SK-N-SH (cell line): ENCODE measurements at regions not wholly inside any gene's neighbourhood (a gene's known extent, or its start where the extent isn't known, plus 50 kb on each side); places are given as distances from the start of the nearest gene placed in this dataset.

Source experiments
- CTCF ChIA-PET: fragments of 300-600, 350-600 bp; formaldehyde crosslinking; extraction: SDS; loops from one replicate; lab custom pipeline; 2021; lab: Yijun Ruan, JAX
- POLR2A ChIA-PET: fragments of 350-600 bp; sonication (Branson Sonifier 250); formaldehyde crosslinking; extraction: SDS; loops from one replicate; lab custom pipeline; 2020; ENCODE audit warnings: antibody characterized with exemption, inconsistent platforms; lab: Yijun Ruan, JAX
- DNase-seq: peaks from one replicate; pipeline ENCODE4 v3.0.0; 2012
- H2AFZ ChIP-seq: fragments of 200-600 bp; sonication (generic); 2 replicates; pipeline ENCODE4 v1.8.1; 2016; ENCODE audit warnings: antibody characterized with exemption, mild to moderate bottlenecking, low read depth
- H3F3A ChIP-seq: fragments of 200-600 bp; sonication (generic); replicated peaks from 2 replicates; pipeline ENCODE3; 2016; ENCODE audit warnings: antibody characterized with exemption, mild to moderate bottlenecking; ENCODE audit not compliant: insufficient read depth
- H3K27ac ChIP-seq, 2 experiments: fragments of 200-500 bp in 1 of 2; fragments of 200-600 bp in 1 of 2; sonication (Bioruptor generic) in 1 of 2; sonication (generic), shearing (Covaris generic) in 1 of 2; 2 replicates each; pipeline versions ENCODE4 v1.5.1 to v1.6.1; 2014 to 2016; ENCODE audit warnings: low read depth in 2 of 2, inconsistent platforms in 1 of 2, low read length in 1 of 2, mild to moderate bottlenecking in 1 of 2, mixed read lengths in 1 of 2
- H3K27me3 ChIP-seq: fragments of 200-600 bp; sonication (generic), shearing (Covaris generic); 2 replicates; pipeline ENCODE4 v1.6.1; 2016; ENCODE audit warnings: mixed run types; ENCODE audit not compliant: insufficient read depth
- H3K36me3 ChIP-seq, 2 experiments: fragments of 200-500 bp in 1 of 2; fragments of 200-600 bp in 1 of 2; sonication (Bioruptor generic) in 1 of 2; sonication (generic) in 1 of 2; replicated peaks in 1 of 2; 2 replicates each; pipeline versions ENCODE3 to v1.5.1; 2014 to 2016; ENCODE audit warnings: low read length in 1 of 2, mild to moderate bottlenecking in 1 of 2; ENCODE audit not compliant: insufficient read depth in 2 of 2, control insufficient read depth in 1 of 2
- H3K4me1 ChIP-seq, 2 experiments: fragments of 200-500 bp in 1 of 2; fragments of 200-600 bp in 1 of 2; sonication (Bioruptor generic) in 1 of 2; sonication (generic), shearing (Covaris generic) in 1 of 2; 2 replicates each; pipeline versions ENCODE4 v1.5.1 to v1.6.1; 2014 to 2016; ENCODE audit warnings: low read depth in 1 of 2, low read length in 1 of 2, mixed run types in 1 of 2; ENCODE audit not compliant: insufficient read depth in 2 of 2, control insufficient read depth in 1 of 2
- H3K4me2 ChIP-seq: fragments of 200-600 bp; sonication (generic), shearing (Covaris generic); 2 replicates; pipeline ENCODE4 v1.6.1; 2017; ENCODE audit warnings: mixed run types
- H3K4me3 ChIP-seq, 2 experiments: fragments of 200-500 bp in 1 of 2; fragments of 200-600 bp in 1 of 2; sonication (Bioruptor generic) in 1 of 2; sonication (generic), shearing (Covaris generic) in 1 of 2; 2 replicates each; pipeline versions ENCODE4 v1.5.1 to v1.8.1; 2014 to 2016; ENCODE audit warnings: low read depth in 2 of 2, inconsistent platforms in 1 of 2, low read length in 1 of 2, mild to moderate bottlenecking in 1 of 2, mixed read lengths in 1 of 2, moderate library complexity in 1 of 2
- H3K79me2 ChIP-seq: fragments of 200-600 bp; sonication (generic); 2 replicates; pipeline ENCODE4 v1.8.1; 2017; ENCODE audit warnings: mild to moderate bottlenecking; ENCODE audit not compliant: insufficient read depth
- H3K9ac ChIP-seq: fragments of 200-600 bp; sonication (generic); 2 replicates; pipeline ENCODE4 v1.6.1; 2017; ENCODE audit warnings: mixed run types
- H3K9me2 ChIP-seq: fragments of 200-600 bp; sonication (generic); 2 replicates; pipeline ENCODE4 v1.6.1; 2017; ENCODE audit warnings: mixed run types
- H3K9me3 ChIP-seq: fragments of 200-600 bp; sonication (generic); 2 replicates; pipeline ENCODE4 v1.6.1; 2017; ENCODE audit warnings: mixed run types, mild to moderate bottlenecking, moderate library complexity
- H4K20me1 ChIP-seq: fragments of 200-600 bp; sonication (generic); 2 replicates; pipeline ENCODE4 v1.6.1; 2017; ENCODE audit warnings: mild to moderate bottlenecking, mixed run types; ENCODE audit not compliant: insufficient read depth
- ELF1 ChIP-seq: IDR thresholded peaks from 2 replicates; pipeline ENCODE4 v1.4.0; 2012
- FOXM1 ChIP-seq: IDR thresholded peaks from 2 replicates; pipeline ENCODE4 v1.4.0; 2012; ENCODE audit warnings: low read depth, mild to moderate bottlenecking
- GATA2 ChIP-seq: sonication (generic); formaldehyde crosslinking; IDR thresholded peaks from 2 replicates; pipeline ENCODE4 v1.5.0; 2020; ENCODE audit warnings: mild to moderate bottlenecking, missing genetic modification reagents
- IRF3 ChIP-seq: fragments of 150-350 bp; IDR thresholded peaks from 2 replicates; pipeline ENCODE4 v1.6.1; 2016; ENCODE audit warnings: mild to moderate bottlenecking, low read depth, low read length
- JUND ChIP-seq: IDR thresholded peaks from 2 replicates; pipeline ENCODE4 v1.4.0; 2012
- MEF2A ChIP-seq: IDR thresholded peaks from 2 replicates; pipeline ENCODE4 v1.4.0; 2012; ENCODE audit warnings: low read depth, borderline replicate concordance
- POLR2AphosphoS5 ChIP-seq: IDR thresholded peaks from 2 replicates; pipeline ENCODE4 v1.6.1; 2012; ENCODE audit warnings: low read depth, low read length
- RAD21 ChIP-seq: IDR thresholded peaks from 2 replicates; pipeline ENCODE4 v1.6.1; 2012; ENCODE audit warnings: mild to moderate bottlenecking, low read length
- RFX5 ChIP-seq: IDR thresholded peaks from 2 replicates; pipeline ENCODE4 v1.6.1; 2012; ENCODE audit warnings: mild to moderate bottlenecking, improper control_type of control experiment, low read length
- SMC3 ChIP-seq: IDR thresholded peaks from 2 replicates; pipeline ENCODE4 v1.6.1; 2012; ENCODE audit warnings: low read depth, low read length, improper control_type of control experiment
- TAF1 ChIP-seq: IDR thresholded peaks from 2 replicates; pipeline ENCODE4 v1.6.1; 2012; ENCODE audit warnings: low read depth, mild to moderate bottlenecking, low read length, moderate library complexity, borderline replicate concordance
- YY1 ChIP-seq: IDR thresholded peaks from 2 replicates; pipeline ENCODE4 v1.4.0; 2012; ENCODE audit warnings: low read depth, mild to moderate bottlenecking
- WGBS: methylation state at CpG from one replicate; pipeline ENCODE4 v1.1.6; 2017; ENCODE audit warnings: low lambda C conversion rate; 5-methylcytosine and 5-hydroxymethylcytosine counted together
- TF ChIP-seq, protein P1 (sequence below): fragments of 150-350 bp; IDR thresholded peaks from 2 replicates; pipeline ENCODE4 v1.6.1; 2017; ENCODE audit warnings: antibody characterized with exemption, low read length, low read depth, borderline replicate concordance
- TF ChIP-seq, protein P2 (sequence below): IDR thresholded peaks from 2 replicates; pipeline ENCODE4 v1.4.0; 2012; ENCODE audit warnings: low read depth, borderline replicate concordance
- TF ChIP-seq, protein P3 (sequence below): IDR thresholded peaks from 2 replicates; pipeline ENCODE4; 2012
- TF ChIP-seq, protein P4 (sequence below): IDR thresholded peaks from 2 replicates; pipeline ENCODE4 v1.4.0; 2012; ENCODE audit warnings: low read depth

DNA sequence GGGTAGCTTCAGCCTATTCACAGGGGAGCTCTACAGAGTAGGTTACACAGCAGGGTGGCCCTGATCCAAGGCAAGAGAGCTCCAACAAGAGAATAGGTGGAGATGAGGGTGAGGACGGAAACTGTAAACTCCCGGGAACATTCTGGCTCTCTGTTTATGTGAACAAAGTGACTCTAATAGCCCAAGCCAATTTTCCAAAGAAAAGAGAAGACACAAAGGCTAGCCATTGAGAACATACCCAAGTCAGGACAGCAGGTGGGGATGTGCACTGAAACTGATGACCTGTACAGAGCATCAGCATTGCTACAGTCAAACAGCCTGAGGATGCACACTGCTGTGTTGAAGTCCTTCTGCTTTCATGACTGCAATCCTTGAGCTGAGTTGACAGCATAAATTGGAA lies 136.0 kb upstream of the TOP1 start:
- H3K9me3 ChIP-seq: no peaks in the 10 kb centered on the region
- no peak for DNase-seq
- peaks cover 0 to 17% of the 10 kb centered on the region in 2 experiments; a peak in 2 of 4 replicates for H3K4me1 ChIP-seq
- no peaks in the 10 kb centered on the region for H3K9me2 ChIP-seq
- no peak overlapping the region for H2AFZ ChIP-seq
- no peaks in the 10 kb centered on the region for H3K36me3 ChIP-seq
- no peaks in the 10 kb centered on the region for H3F3A ChIP-seq
- no peaks in the 10 kb centered on the region for H3K79me2 ChIP-seq
- ChIA-PET CTCF (interaction anchor here (0.8 to 6.0 kb wide), 4 partner anchors 27 to 70 kb away, joined by 3 to 36 read pairs (median 12); no protein-coding TSS in a partner anchor), POLR2A (no interaction called here)
- no peak overlapping the region for H3K27ac ChIP-seq
- no peaks in the 10 kb centered on the region for H4K20me1 ChIP-seq
- H3K4me3 ChIP-seq: no peak overlapping the region
- 56% methylated on average over 2 of the region's 2 CpGs for WGBS
- TF ChIP-seq ELF1 (no peak), FOXM1 (no peak), RAD21 (peak; percentile 23; the same call in 1 of the 2 replicates), GATA2 (CRISPR knock-in tag) (no peak), YY1 (no peak)
- TF ChIP-seq, protein P1, sequence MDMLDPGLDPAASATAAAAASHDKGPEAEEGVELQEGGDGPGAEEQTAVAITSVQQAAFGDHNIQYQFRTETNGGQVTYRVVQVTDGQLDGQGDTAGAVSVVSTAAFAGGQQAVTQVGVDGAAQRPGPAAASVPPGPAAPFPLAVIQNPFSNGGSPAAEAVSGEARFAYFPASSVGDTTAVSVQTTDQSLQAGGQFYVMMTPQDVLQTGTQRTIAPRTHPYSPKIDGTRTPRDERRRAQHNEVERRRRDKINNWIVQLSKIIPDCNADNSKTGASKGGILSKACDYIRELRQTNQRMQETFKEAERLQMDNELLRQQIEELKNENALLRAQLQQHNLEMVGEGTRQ: no peak
- TF ChIP-seq, protein P2, sequence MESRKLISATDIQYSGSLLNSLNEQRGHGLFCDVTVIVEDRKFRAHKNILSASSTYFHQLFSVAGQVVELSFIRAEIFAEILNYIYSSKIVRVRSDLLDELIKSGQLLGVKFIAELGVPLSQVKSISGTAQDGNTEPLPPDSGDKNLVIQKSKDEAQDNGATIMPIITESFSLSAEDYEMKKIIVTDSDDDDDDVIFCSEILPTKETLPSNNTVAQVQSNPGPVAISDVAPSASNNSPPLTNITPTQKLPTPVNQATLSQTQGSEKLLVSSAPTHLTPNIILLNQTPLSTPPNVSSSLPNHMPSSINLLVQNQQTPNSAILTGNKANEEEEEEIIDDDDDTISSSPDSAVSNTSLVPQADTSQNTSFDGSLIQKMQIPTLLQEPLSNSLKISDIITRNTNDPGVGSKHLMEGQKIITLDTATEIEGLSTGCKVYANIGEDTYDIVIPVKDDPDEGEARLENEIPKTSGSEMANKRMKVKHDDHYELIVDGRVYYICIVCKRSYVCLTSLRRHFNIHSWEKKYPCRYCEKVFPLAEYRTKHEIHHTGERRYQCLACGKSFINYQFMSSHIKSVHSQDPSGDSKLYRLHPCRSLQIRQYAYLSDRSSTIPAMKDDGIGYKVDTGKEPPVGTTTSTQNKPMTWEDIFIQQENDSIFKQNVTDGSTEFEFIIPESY: no peak
- no peak overlapping the region for H3K4me2 ChIP-seq
- H3K9ac ChIP-seq: no peak overlapping the region
- H3K27me3 ChIP-seq: 0 out of 2 replicates have a peak, but pooled peaks cover 3% of the 10 kb centered on the region

DNA sequence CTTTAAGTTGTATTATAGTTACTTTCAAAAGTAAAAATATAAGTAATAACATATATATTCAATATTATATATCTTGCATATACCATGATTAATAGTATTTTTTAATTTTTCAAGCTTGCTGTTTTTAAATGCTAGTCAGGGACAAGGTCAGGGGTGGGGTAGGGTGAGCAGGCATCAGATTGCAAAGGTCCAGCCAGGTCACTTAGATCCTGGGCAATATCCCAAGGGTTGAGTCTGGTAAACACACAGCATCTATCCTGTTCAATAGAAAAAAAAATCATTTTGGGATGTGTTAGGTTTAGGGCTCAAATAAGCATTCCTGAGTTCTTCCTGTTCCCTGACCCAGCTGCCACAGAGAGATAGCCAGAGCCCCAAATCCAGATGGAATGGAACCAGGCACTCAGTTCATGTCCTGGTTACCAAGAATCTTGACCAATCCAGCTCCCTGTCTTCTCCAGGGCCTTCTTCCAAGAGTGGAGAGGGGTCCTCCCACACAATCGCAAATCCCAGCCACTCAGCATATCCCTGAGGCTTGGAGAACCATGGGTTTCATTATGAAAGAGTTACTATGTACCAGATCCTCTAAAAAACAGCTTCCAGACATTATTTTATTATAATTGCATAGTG lies 134.9 kb upstream of the TOP1 start:
- H3K27ac ChIP-seq: no peak overlapping the region
- no peaks in the 10 kb centered on the region for H3F3A ChIP-seq
- DNase-seq: no peak
- no peak overlapping the region for H2AFZ ChIP-seq
- no peak overlapping the region for H3K4me2 ChIP-seq
- no peaks in the 10 kb centered on the region for H3K9me3 ChIP-seq
- H3K36me3 ChIP-seq: no peaks in the 10 kb centered on the region
- no peaks in the 10 kb centered on the region for H3K9me2 ChIP-seq
- H3K4me3 ChIP-seq: no peak overlapping the region
- no peaks in the 10 kb centered on the region for H3K79me2 ChIP-seq
- CTCF ChIA-PET: interaction anchor here (2.6 to 6.0 kb wide), 2 partner anchors 52 to 69 kb away, joined by 10 to 36 read pairs; no protein-coding TSS in a partner anchor
- POLR2A ChIA-PET: no interaction called here
- peaks cover 0 to 18% of the 10 kb centered on the region in 2 experiments; a peak in 2 of 4 replicates for H3K4me1 ChIP-seq
- WGBS: 54% methylated on average over 1 of the region's 1 CpG
- no peaks in the 10 kb centered on the region for H4K20me1 ChIP-seq
- H3K27me3 ChIP-seq: 0 out of 2 replicates have a peak, but pooled peaks cover 3% of the 10 kb centered on the region
- no peak overlapping the region for H3K9ac ChIP-seq
- TF ChIP-seq GATA2 (CRISPR knock-in tag): no peak
- no peak for TF ChIP-seq TAF1
- no peak for TF ChIP-seq YY1
- no peak for TF ChIP-seq SMC3
- no peak for TF ChIP-seq POLR2AphosphoS5
- TF ChIP-seq, protein P3, sequence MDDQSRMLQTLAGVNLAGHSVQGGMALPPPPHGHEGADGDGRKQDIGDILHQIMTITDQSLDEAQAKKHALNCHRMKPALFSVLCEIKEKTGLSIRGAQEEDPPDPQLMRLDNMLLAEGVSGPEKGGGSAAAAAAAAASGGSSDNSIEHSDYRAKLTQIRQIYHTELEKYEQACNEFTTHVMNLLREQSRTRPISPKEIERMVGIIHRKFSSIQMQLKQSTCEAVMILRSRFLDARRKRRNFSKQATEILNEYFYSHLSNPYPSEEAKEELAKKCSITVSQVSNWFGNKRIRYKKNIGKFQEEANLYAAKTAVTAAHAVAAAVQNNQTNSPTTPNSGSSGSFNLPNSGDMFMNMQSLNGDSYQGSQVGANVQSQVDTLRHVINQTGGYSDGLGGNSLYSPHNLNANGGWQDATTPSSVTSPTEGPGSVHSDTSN: no peak
- no peak for TF ChIP-seq RFX5
- no peak for TF ChIP-seq JUND
- no peak for TF ChIP-seq MEF2A
- no peak for TF ChIP-seq IRF3
- TF ChIP-seq, protein P1: no peak
- TF ChIP-seq, protein P4, sequence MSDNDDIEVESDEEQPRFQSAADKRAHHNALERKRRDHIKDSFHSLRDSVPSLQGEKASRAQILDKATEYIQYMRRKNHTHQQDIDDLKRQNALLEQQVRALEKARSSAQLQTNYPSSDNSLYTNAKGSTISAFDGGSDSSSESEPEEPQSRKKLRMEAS: no peak
